Activated CD4-positive, alpha-beta T cell treated with anti-CD3 and anti-CD28 coated beads, Interleukin-2, amount 10 ng/mL, durations not matched to agents 24 days and 14 days (primary cell): ENCODE measurements at regions not wholly inside any gene's neighbourhood (a gene's known extent, or its start where the extent isn't known, plus 50 kb on each side); places are given as distances from the start of the nearest gene placed in this dataset.
"Not testable (repeated sequence)": the region's sequence is repeated elsewhere in the genome, so short reads cannot be mapped to it uniquely, and the experiment has no call there.

Source experiments
- DNase-seq: peaks from one replicate; pipeline ENCODE4 v3.0.0; 2022
- H3K27ac Mint-ChIP-seq: one replicate; pipeline ENCODE4 v1.8.0; 2022; ENCODE audit warnings: mild to moderate bottlenecking, mixed read lengths
- H3K27me3 Mint-ChIP-seq: one replicate; pipeline ENCODE4 v1.8.0; 2022; ENCODE audit warnings: mixed read lengths
- H3K36me3 Mint-ChIP-seq: one replicate; pipeline ENCODE4 v1.8.0; 2022; ENCODE audit warnings: low read depth, mild to moderate bottlenecking, mixed read lengths
- H3K4me1 Mint-ChIP-seq: one replicate; pipeline ENCODE4 v1.8.0; 2021; ENCODE audit warnings: mixed read lengths
- H3K4me3 Mint-ChIP-seq: one replicate; pipeline ENCODE4 v1.8.0; 2022; ENCODE audit warnings: mild to moderate bottlenecking, moderate library complexity, mixed read lengths
- H3K9me3 Mint-ChIP-seq: one replicate; pipeline ENCODE4 v1.8.0; 2021; ENCODE audit warnings: mixed read lengths
- intact Hi-C: fragments of 100-400 bp; cut with micrococcal nuclease; formaldehyde crosslinking; loops from one replicate; pipeline ENCODE4 v1.15.1; 2023

- intact Hi-C loops, result no loop called here
- peaks cover 4% of the 10 kb centered on the region for H3K9me3 Mint-ChIP-seq
- peaks cover 14% of the 10 kb centered on the region for H3K27me3 Mint-ChIP-seq
- peaks cover under 1% of the 10 kb centered on the region for H3K4me1 Mint-ChIP-seq
- H3K27ac Mint-ChIP-seq, result no peak overlapping the region
- DNase-seq, result no peak
- H3K4me3 Mint-ChIP-seq, result no peak overlapping the region
- H3K36me3 Mint-ChIP-seq, result no peaks in the 10 kb centered on the region
These were observed 191.3 kb upstream of the ZNF32 start for GRCh38 chr10:43839973-43840372.

DNA sequence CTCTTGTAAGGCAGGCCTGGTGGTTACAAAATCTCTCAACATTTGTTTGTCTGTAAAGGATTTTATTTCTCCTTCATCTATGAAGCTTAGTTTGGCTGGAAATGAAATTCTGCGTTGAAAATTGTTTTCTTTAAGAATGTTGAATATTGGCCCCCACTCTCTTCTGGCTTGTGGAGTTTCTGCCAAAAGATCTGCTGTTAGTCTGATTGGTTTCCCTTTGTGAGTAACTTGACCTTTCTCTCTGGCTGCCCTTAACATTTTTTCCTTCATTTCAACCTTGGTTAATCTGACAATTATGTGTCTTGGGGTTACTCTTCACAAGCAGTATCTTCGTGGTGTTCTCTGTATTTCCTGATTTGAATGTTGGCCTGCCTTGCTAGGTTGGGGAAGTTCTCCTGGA is 186.1 kb upstream of the ZNF32 start:
- peaks cover 17% of the 10 kb centered on the region for H3K9me3 Mint-ChIP-seq
- intact Hi-C loops, H3K36me3 Mint-ChIP-seq, H3K4me1 Mint-ChIP-seq, H3K27ac Mint-ChIP-seq, H3K4me3 Mint-ChIP-seq, DNase-seq: not testable (repeated sequence)
- peaks cover 40% of the 10 kb centered on the region for H3K27me3 Mint-ChIP-seq

DNA sequence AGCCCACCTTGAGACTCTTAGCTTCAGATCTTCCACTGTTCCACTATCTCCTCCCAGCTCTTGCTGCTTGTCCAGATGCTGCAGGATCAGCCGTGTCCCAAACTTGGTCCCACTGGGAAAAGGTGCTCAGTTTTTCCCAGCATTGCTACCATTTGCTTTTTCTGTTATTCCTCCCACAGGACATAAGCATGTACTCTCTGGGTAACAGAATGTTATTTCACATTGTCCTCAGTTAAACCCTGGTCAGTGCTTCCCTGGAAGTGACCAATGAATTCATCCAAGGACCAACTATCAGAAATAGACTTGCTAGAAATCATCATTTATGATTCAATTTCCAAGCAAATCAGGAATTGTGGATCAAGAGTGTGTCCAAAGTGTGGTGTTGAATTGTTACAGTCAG is 179.2 kb upstream of the ZNF32 start:
- intact Hi-C loops, result no loop called here
- no peak overlapping the region for H3K4me3 Mint-ChIP-seq
- no peak for DNase-seq
- no peaks in the 10 kb centered on the region for H3K36me3 Mint-ChIP-seq
- H3K4me1 Mint-ChIP-seq, result peaks cover 10% of the 10 kb centered on the region
- H3K27me3 Mint-ChIP-seq, result peaks cover 24% of the 10 kb centered on the region
- H3K9me3 Mint-ChIP-seq, result peaks cover 7% of the 10 kb centered on the region
- H3K27ac Mint-ChIP-seq, result no peak overlapping the region

GRCh38 chr10:43825984-43826383 is 177.3 kb upstream of the ZNF32 start:
- Mint-ChIP-seq H3K9me3 (peaks cover 7% of the 10 kb centered on the region), H3K27me3 (peaks cover 19% of the 10 kb centered on the region), H3K27ac (no peak overlapping the region), H3K4me1 (peaks cover 23% of the 10 kb centered on the region), H3K4me3 (no peak overlapping the region), H3K36me3 (no peaks in the 10 kb centered on the region)
- intact Hi-C loops, result no loop called here
- no peak for DNase-seq

GRCh38 chr10:43825421-43825820 is 176.7 kb upstream of the ZNF32 start:
- Mint-ChIP-seq H3K9me3 (peaks cover 3% of the 10 kb centered on the region), H3K4me1 (peaks cover 23% of the 10 kb centered on the region), H3K36me3 (no peaks in the 10 kb centered on the region), H3K27ac (no peak overlapping the region), H3K4me3 (no peak overlapping the region), H3K27me3 (peaks cover 17% of the 10 kb centered on the region)
- intact Hi-C loops, result no loop called here
- DNase-seq, result peak; percentile 39

- intact Hi-C loops, result no loop called here
- Mint-ChIP-seq H3K4me3 (no peak overlapping the region), H3K27me3 (peaks cover 17% of the 10 kb centered on the region), H3K36me3 (no peaks in the 10 kb centered on the region), H3K27ac (no peak overlapping the region), H3K9me3 (peaks cover 3% of the 10 kb centered on the region), H3K4me1 (peaks cover 23% of the 10 kb centered on the region)
- DNase-seq, result peak; percentile 48
These were observed 176.3 kb upstream of the ZNF32 start for GRCh38 chr10:43824934-43825333.

DNA sequence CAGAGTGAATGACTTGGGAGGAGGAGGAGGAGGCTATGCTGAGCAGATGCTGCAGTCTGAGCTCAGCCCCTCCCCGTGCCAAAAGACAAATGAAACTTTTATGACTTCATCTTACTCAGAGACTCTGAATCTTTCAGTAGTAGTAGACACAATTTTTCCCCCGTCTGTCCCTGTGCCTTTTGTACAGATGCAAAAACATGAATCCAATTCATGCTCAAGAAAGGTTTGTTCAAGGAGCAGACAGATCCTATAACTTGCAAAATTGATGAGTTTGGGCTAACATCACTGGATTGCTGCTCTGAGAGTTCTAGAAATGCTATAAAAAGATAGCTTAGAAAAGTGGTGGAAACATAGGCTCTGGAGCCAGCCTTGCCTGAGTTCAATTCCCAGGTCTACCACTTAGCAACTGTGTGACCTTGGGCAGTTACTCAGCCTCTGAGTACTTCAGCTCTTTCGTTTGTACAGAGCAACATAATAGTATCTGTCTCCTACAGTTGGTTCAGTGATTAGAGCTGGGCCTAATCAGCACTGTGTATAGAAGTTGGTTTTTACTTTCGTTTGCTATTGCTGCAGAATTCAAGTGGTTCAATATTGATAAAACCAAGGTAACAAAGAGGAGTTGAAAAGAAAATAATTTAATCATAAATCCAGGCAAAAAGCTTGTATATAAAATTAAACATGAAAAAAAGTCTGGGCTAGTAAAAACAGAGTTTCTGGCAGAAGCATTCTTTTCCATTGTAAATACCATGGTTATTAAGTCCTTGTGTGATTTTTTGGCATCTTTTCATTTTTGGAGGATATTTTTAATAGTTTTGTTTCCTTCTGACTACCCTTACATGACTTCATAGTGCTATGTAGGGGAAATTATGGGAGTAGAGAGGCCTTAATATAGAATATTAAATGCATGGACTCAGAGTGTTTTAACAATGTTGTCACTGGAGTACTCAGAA is 174.2 kb upstream of the ZNF32 start:
- Mint-ChIP-seq H3K27ac (peak overlapping the region; percentile 39), H3K27me3 (peaks cover 11% of the 10 kb centered on the region), H3K9me3 (no peaks in the 10 kb centered on the region), H3K4me1 (peaks cover 30% of the 10 kb centered on the region), H3K4me3 (no peak overlapping the region), H3K36me3 (no peaks in the 10 kb centered on the region)
- intact Hi-C loops, result no loop called here
- DNase-seq, result peak; percentile 51

DNA sequence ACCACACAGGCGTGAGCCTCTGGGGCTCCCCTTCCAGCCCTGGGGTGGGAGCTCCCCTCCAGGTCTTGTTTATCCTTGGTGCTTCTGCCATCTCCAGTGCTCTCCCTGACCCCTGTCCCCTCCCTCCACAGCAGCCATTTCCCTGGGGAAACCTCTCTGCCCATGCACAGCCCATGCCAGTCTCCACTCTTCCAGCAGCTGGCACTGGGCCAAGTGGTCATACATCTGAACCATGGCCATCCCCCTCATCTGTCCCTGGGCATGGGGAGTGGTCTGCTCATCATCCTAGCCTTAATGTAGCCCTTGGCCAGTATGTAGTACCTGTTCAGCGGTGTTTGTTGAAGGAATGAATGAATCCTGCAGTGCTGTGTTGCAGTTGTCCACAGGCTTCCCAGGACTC is 172.4 kb upstream of the ZNF32 start:
- Mint-ChIP-seq H3K27me3 (peaks cover 5% of the 10 kb centered on the region), H3K36me3 (no peaks in the 10 kb centered on the region), H3K9me3 (no peaks in the 10 kb centered on the region), H3K4me1 (peaks cover 47% of the 10 kb centered on the region), H3K27ac (no peak overlapping the region), H3K4me3 (no peak overlapping the region)
- intact Hi-C loops, result no loop called here
- no peak for DNase-seq

DNA sequence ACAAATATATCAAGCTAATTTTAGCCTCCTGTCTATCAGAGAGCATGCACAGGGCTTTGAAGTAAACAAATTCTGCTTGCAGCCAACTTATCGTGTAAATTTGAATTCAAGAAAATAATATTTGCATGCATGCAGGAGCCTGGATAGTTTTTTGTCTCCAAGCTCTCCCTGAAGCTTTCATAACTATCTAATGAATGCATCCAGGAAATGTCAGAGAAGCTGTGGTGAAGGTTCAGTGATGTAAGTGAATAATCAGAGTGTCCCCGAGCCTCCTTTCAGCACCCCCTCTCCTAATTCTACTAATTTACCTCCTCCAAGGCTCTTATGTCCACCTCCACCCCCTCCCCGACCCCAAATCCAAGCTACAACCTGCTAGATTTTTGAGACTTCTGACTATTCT is 172.0 kb upstream of the ZNF32 start:
- H3K36me3 Mint-ChIP-seq, result no peaks in the 10 kb centered on the region
- H3K27ac Mint-ChIP-seq, result no peak overlapping the region
- H3K4me1 Mint-ChIP-seq, result peaks cover 52% of the 10 kb centered on the region
- no peak overlapping the region for H3K4me3 Mint-ChIP-seq
- peaks cover 5% of the 10 kb centered on the region for H3K27me3 Mint-ChIP-seq
- DNase-seq, result no peak
- intact Hi-C loops, result no loop called here
- H3K9me3 Mint-ChIP-seq, result no peaks in the 10 kb centered on the region

GRCh38 chr10:43819464-43820230 is 171.0 kb upstream of the ZNF32 start:
- Mint-ChIP-seq H3K4me3 (no peak overlapping the region), H3K4me1 (peaks cover 60% of the 10 kb centered on the region), H3K36me3 (no peaks in the 10 kb centered on the region), H3K27me3 (peaks cover 5% of the 10 kb centered on the region), H3K9me3 (no peaks in the 10 kb centered on the region), H3K27ac (no peak overlapping the region)
- intact Hi-C loops, result loop anchor here (5.0 to 10.0 kb wide), 5 partner anchors 125 to 1265 kb away; partner anchors contain the start of gene ZNF33B
- DNase-seq, result peak; percentile 49

- Mint-ChIP-seq H3K9me3 (no peaks in the 10 kb centered on the region), H3K4me1 (peaks cover 58% of the 10 kb centered on the region)
- intact Hi-C loops, result loop anchor here (5.0 to 10.0 kb wide), 5 partner anchors 124 to 1264 kb away; partner anchors contain the start of gene ZNF33B
These were observed 170.0 kb upstream of the ZNF32 start for GRCh38 chr10:43818687-43819086.

DNA sequence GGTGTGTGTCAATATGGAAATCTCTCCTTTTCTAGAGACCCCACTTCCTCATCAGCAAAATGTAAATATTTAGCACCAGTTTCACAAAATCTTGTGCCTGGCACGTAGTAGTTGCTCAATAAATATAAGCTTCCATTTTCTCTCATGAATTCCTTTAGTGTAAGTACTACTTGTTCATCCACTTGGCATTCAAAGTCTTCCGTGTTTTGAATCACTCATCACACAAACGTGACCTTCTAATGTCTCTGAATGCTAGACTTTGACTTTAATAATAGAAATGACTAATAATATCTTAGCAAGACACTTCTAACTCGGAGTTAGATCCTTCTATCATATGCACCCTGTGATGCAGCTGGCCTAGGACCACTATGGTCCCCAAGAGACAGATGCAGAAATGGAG is 168.7 kb upstream of the ZNF32 start:
- Mint-ChIP-seq H3K9me3 (no peaks in the 10 kb centered on the region), H3K36me3 (no peaks in the 10 kb centered on the region), H3K4me3 (no peak overlapping the region), H3K27ac (no peak overlapping the region), H3K27me3 (peaks cover 5% of the 10 kb centered on the region), H3K4me1 (peaks cover 48% of the 10 kb centered on the region)
- intact Hi-C loops, result loop anchor here (5.0 to 10.0 kb wide), 5 partner anchors 123 to 1263 kb away; partner anchors contain the start of gene ZNF33B
- peak; percentile 35 for DNase-seq

More at GRCh38 chr10:43818687-43819086, 170.0 kb upstream of the ZNF32 start:
- Mint-ChIP-seq H3K36me3 (no peaks in the 10 kb centered on the region), H3K27me3 (peaks cover 5% of the 10 kb centered on the region), H3K4me3 (no peak overlapping the region), H3K27ac (no peak overlapping the region)
- DNase-seq, result peak; percentile 54

DNA sequence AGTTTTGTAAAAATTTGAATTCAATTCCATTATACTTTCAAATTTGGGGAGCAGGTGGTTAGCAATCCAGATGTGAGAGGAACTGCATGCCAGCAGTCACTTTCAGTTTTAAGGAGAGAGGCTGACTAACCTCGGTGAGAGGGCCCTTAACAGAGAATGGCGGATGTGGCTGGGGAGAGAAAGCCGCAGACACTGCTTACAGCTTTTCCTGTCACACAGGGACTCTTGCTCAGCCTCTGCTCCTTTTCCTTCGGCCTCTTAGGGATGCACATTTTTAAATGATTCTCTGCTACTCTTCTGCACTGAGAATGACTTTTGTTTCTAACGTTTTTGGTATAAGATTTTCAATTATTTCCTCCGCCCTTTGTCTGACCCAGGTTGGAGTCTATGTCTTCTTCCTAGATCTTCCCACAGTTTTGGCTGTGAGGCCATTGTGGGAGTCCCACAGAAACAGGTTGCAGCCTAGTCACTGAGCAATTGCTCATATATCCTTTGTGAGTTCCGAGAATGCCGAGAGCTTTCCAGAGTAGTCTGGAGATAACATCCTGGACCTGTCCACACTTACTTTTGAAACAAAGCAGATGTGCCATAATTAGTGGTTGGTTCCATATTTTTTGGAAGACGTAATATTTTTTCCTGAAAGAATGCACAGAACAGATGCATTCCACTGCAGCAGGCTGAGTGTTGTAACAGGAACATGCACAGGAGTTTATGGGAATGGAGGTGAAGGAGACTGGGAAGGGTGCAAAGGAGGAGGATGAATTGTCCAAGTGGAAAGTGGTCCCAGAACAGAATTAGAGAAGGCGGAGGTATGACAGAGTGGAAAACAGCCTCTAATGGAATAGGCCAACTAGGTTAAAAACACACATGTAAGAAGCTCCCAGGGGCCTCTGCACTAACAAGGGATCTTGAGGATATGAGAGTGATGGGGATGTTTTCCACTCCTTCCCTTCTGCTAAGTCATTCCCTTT is 168.0 kb upstream of the ZNF32 start:
- Mint-ChIP-seq H3K4me1 (peaks cover 46% of the 10 kb centered on the region), H3K27me3 (peaks cover 5% of the 10 kb centered on the region), H3K4me3 (peak overlapping the region; percentile 81), H3K36me3 (no peaks in the 10 kb centered on the region), H3K9me3 (no peaks in the 10 kb centered on the region), H3K27ac (peak overlapping the region; percentile 84)
- DNase-seq, result peak; percentile 94
- intact Hi-C loops, result loop anchor here (1.0 to 10.0 kb wide), 6 partner anchors 8 to 1262 kb away; partner anchors contain the start of gene ZNF33B
